MG63 (cell line): ENCODE measurements at regions not wholly inside any gene's neighbourhood (a gene's known extent, or its start where the extent isn't known, plus 50 kb on each side); places are given as distances from the start of the nearest gene placed in this dataset.
"Not testable (repeated sequence)": the region's sequence is repeated elsewhere in the genome, so short reads cannot be mapped to it uniquely, and the experiment has no call there.

Experiments
- DNase-seq: peaks from one replicate; pipeline ENCODE4 v3.0.0-alpha.2; 2020
- H3K27me3 ChIP-seq: fragments of 250-450 bp; sonication (Bioruptor Pico); 2 replicates; pipeline ENCODE4 v1.5.1; 2020; ENCODE audit warnings: mild to moderate bottlenecking, moderate library complexity
- H3K36me3 ChIP-seq: fragments of 250-450 bp; sonication (Bioruptor Pico); 2 replicates; pipeline ENCODE4 v1.5.1; 2020; ENCODE audit warnings: mild to moderate bottlenecking, moderate library complexity
- H3K4me3 ChIP-seq: fragments of 250-450 bp; sonication (Bioruptor Pico); 2 replicates; pipeline ENCODE4 v1.5.1; 2020; ENCODE audit warnings: mild to moderate bottlenecking, moderate library complexity
- H3K9me3 ChIP-seq: fragments of 250-450 bp; sonication (Bioruptor Pico); 2 replicates; pipeline ENCODE4 v1.5.1; 2020; ENCODE audit warnings: mild to moderate bottlenecking, moderate library complexity

DNA sequence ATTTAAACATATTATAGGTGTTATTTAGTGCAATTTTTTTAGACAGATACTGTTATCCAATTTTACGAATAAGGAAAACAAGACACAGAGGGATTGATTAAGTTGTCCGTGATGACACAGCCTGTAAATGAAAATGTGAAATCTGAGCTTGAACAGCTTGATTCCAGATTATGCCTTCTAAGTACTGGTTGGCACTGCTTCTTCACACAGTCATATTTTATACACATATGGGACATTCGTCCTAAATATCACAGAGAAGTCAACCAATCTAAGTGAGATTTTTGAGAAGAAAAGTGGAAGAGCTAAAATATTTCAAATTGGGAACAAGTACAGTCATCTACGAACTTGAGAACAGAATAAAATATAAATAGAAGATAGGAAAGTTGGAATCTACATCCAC lies 756.3 kb downstream of the BCKDHB start:
- no peak for DNase-seq
- no peak overlapping the region for H3K4me3 ChIP-seq

DNA sequence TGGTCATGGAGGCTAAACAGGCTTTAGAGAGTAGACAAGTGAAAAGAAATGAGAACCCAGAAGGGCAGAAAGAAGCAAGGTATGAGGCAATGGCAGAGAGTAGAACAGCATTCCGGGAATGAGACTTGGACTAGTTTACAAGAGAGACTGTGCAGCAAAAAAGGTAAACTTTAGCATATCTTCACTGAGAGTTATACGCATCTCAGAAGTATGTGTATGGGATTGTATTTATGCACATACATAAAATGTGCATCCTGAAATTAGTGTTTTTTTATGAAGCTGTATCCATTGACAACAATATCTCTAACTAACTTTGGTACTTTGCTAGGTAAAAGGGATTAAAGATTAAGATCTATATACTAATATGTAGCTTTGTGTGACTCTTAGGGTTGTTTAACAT lies 753.6 kb downstream of the BCKDHB start:
- peaks cover 3% of the 10 kb centered on the region for H3K9me3 ChIP-seq
- DNase-seq: no peak
- no peaks in the 10 kb centered on the region for H3K36me3 ChIP-seq
- no peak overlapping the region for H3K4me3 ChIP-seq
- no peaks in the 10 kb centered on the region for H3K27me3 ChIP-seq

More for the DNA sequence above, 756.3 kb downstream of the BCKDHB start:
- Histone ChIP-seq H3K9me3 (no peaks in the 10 kb centered on the region), H3K36me3 (no peaks in the 10 kb centered on the region), H3K27me3 (no peaks in the 10 kb centered on the region)

DNA sequence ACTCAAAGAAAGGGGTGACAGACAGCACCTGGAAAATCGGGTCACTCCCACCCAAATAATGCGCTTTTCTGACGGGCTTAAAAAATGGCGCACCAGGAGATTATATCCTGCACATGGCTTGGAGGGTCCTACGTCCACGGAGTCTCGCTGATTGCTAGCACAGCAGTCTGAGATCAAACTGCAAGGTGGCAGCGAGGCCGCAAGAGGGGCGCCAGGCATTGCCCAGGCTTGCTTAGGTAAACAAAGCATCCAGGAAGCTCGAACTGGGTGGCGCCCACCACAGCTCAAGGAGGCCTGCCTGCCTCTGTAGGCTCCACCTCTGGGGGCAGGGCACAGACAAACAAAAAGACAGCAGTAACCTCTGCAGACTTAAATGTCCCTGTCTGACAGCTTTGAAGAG lies 741.5 kb downstream of the BCKDHB start:
- H3K36me3 ChIP-seq, H3K4me3 ChIP-seq, DNase-seq, H3K27me3 ChIP-seq, H3K9me3 ChIP-seq: not testable (repeated sequence)

DNA sequence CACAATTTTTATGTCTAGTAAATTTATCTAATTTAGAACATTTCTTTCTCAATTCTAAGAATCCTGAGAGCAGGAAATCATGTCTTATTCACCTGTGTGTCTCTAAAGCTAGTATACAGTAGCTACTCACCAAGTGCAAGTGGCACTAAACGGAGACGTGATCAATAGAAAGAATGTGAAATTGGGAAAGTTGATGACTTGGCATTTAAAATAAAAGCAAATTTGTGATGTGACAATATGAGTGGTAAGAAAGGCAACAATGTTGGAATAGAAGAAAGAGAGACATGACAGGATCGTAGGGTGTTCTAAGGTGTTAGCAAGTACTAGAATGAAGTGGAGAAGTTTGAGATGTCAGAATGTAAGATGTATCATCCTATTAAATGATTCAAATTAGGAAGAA lies 725.9 kb downstream of the BCKDHB start:
- Histone ChIP-seq H3K36me3 (no peaks in the 10 kb centered on the region), H3K9me3 (no peaks in the 10 kb centered on the region), H3K4me3 (no peak overlapping the region), H3K27me3 (no peaks in the 10 kb centered on the region)
- DNase-seq: no peak

DNA sequence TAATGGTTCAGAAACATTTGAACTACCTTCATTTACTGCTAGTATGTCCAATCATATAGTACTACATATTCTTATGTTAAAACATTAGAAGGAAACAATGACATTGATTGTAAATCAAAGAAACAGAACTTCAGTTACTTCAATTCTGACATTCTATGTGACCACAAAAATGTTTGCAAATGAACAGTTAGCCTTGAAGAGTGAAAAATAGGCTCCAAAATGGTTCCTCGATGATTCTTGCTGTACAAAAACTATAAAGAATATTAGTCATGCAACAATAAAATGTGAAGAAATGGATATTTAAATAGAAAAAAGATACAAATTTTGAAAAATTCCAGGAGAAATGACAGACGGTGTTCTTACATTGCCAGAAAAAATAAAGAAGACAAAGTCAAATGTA lies 686.9 kb downstream of the BCKDHB start:
- H3K4me3 ChIP-seq: no peak overlapping the region
- no peaks in the 10 kb centered on the region for H3K27me3 ChIP-seq
- no peak for DNase-seq
- H3K9me3 ChIP-seq: no peaks in the 10 kb centered on the region; the same call in none of the 2 replicates
- H3K36me3 ChIP-seq: no peaks in the 10 kb centered on the region

DNA sequence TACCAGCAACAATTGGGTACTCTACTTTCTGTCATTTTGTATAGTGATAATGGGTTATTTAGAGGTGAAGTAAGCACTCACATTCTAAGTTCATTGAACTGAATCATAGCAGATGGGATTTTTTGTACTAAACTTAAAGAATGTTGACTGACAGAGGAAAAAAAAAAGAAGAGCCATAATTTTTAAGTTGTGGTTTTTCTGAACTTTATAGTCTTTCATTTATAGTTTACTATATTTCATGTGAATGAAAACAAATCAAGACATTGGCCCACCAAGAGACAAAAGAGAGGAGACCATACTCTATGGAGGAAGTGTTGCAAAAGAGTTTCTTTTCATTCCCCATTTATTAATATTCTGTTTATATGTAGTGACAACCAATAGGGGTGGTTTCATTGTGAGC lies 685.7 kb downstream of the BCKDHB start:
- Histone ChIP-seq H3K36me3 (no peaks in the 10 kb centered on the region), H3K9me3 (no peaks in the 10 kb centered on the region; the same call in none of the 2 replicates), H3K27me3 (no peaks in the 10 kb centered on the region), H3K4me3 (no peak overlapping the region)
- DNase-seq: no peak

DNA sequence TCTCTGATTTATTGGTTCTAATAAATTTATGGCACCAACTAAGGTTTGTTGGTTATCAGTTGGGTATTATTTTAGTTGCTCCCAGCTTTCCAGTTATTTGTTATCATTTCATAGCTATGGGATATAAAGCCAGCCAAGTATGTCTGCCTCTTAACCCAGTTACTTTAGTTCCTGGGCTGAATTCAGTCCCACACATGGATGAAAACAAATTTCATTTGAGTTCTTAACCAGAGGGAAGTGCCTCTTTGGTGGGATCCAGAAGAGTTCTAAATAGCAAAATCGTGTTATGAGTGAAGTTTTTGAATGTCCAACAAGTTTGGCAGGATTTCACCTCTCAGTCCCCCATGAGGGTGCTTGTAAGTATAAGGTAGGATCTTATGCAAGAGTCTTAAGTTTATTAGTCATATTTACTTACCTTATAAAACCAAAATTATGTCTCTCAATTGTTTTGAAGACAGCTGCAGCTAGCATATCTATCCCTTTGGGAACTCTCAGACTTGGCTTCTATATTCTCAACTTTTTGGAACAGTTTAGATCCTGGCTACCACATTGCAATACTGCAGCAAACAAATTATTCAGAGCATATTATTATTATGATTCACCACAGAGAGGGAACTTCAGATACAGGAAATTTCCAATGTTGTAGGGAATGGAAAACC lies 683.6 kb downstream of the BCKDHB start:
- H3K9me3 ChIP-seq: no peaks in the 10 kb centered on the region; the same call in none of the 2 replicates
- DNase-seq: no peak
- no peaks in the 10 kb centered on the region for H3K27me3 ChIP-seq
- H3K4me3 ChIP-seq: no peak overlapping the region
- no peaks in the 10 kb centered on the region for H3K36me3 ChIP-seq

DNA sequence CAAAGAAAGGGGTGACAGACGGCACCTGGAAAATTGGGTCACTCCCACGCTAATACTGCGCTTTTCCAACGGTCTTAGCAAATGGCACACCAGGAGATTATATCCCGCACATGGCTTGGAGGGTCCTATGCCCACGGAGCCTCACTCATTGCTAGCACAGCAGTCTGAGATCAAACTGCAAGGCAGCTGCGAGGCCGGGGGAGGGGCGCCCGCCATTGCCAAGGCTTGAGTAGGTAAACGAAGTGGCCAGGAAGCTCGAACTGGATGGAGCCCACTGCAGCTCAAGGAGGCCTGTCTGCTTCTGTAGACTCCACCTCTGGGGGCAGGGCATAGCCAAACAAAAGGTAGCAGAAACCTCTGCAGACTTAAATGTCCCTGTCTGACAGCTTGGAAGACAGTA lies 676.8 kb downstream of the BCKDHB start:
- not testable (repeated sequence) for H3K36me3 ChIP-seq, H3K4me3 ChIP-seq, H3K27me3 ChIP-seq, DNase-seq, H3K9me3 ChIP-seq

DNA sequence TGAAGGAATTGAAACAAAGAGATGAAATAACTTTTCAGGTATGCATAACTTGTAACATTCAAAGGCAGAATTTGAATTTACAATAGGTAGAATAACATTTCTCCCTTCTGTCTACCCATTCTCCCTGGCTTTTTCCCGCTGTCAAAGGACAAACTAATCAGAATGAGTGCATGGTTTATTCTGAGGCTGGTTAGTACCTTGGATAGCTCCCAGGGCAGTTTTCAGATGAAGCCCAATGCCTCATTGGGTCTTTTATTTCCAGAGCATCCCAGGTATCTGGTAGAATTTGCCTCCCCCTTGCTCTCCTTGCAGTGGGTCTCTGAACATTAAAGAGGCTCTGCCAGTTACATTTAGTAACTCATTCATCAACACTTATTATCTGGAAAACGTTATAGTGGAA lies 665.5 kb downstream of the BCKDHB start:
- no peak for DNase-seq
- H3K4me3 ChIP-seq: no peak overlapping the region
- peaks cover 5% of the 10 kb centered on the region for H3K9me3 ChIP-seq
- H3K27me3 ChIP-seq: no peaks in the 10 kb centered on the region
- H3K36me3 ChIP-seq: no peaks in the 10 kb centered on the region

DNA sequence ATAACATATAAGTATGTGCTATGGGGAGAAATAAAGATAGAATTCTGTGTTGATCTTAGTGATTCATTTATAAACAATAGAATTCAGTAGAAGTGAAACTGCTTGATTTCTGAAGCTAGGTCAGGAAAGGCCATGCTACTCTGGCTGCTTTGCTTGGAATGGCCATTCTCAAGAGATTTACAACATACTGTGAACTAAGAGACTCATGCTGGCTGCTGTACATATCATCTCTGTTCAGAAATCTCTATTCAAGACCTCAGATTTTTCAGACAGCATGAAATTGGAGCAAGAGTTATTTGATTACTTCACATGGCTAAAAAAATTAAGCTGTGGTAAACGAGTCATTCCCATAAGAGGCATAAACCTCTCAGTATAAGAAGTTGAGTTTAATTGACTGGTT lies 662.6 kb downstream of the BCKDHB start:
- Histone ChIP-seq H3K4me3 (no peak overlapping the region), H3K27me3 (no peaks in the 10 kb centered on the region), H3K36me3 (no peaks in the 10 kb centered on the region), H3K9me3 (peaks cover 5% of the 10 kb centered on the region)
- DNase-seq: peak; percentile 59

DNA sequence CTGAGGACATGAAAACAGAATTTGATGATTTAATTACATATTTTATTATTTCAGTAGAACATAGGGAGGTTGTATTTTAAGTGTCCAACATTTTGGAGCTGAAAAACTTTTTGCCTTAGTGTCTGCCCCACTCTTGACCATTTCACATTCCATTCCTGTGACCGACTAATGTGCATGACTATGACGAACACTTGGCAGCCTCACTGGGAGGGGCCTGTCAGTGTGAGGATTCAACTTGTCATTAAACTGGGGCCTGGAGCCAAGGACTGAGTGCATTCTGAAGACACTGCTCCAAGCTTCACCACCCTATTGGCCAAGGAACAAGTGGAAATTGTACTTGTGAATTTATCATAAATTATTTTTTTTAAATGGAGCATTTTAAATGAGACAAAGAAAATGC lies 661.3 kb downstream of the BCKDHB start:
- H3K9me3 ChIP-seq: peaks cover 5% of the 10 kb centered on the region

DNA sequence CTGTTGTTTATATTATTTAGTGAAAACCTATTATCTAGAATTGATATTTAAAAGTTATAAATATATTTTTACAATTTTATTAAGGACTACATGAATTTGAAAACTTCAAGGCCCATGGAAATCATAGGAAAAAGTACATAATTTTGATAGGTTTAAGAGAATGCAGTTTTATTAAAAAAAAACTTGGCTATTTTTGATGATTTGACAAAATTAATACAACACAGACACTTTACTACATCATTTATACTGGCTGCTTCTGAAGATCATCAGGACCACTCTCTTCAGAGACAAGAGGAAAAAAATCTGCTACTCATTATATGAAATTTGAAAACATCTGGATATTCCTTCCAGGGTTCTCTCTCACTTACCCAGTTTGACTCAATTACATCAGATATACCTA lies 637.7 kb downstream of the BCKDHB start:
- H3K4me3 ChIP-seq: no peak overlapping the region
- no peaks in the 10 kb centered on the region for H3K36me3 ChIP-seq
- no peaks in the 10 kb centered on the region for H3K27me3 ChIP-seq
- H3K9me3 ChIP-seq: peaks cover 4% of the 10 kb centered on the region; the same call in 1 of the 2 replicates
- DNase-seq: no peak

More for the DNA sequence above, 661.3 kb downstream of the BCKDHB start:
- Histone ChIP-seq H3K27me3 (no peaks in the 10 kb centered on the region), H3K4me3 (no peak overlapping the region), H3K36me3 (no peaks in the 10 kb centered on the region)
- DNase-seq: peak; percentile 95

DNA sequence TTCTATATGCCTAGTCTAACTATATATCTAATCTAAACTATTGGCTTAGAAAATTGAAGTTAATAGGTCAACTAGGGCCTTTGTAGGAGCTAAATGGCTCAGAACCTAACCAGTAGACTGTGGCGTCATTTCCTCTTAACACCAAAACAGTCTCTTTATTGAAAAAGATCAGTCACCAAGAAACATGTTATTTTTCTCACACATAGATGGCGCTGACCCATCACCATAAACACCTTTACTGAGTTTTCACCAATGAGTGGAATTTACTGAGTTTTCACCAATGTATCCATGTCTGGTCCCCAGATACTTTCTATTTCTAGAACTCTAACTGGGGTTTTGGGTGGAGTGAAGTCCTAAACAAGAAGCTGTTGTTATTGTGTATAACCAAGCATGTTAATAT lies 636.0 kb downstream of the BCKDHB start:
- Histone ChIP-seq H3K36me3 (no peaks in the 10 kb centered on the region), H3K9me3 (peaks cover 4% of the 10 kb centered on the region; the same call in 1 of the 2 replicates), H3K4me3 (no peak overlapping the region), H3K27me3 (no peaks in the 10 kb centered on the region)
- no peak for DNase-seq

DNA sequence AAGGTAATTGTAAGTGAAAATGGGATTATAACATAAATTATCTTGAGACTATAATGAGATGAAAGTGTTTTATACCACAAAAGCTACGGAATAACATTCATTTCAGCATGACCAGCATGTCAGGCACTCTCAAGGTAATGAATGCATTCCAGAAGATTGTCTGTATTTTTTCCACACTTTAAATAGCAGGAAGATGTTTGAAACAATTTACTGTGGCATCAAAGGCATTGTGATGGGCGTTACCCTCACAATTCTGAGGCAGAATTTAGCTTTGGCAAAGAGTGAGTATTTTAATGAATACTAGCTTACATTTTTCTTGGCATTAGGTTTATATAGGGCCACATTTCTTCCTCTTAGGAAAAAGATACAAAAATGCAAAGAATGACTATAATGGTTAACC lies 627.2 kb downstream of the BCKDHB start:
- Histone ChIP-seq H3K27me3 (no peaks in the 10 kb centered on the region), H3K9me3 (no peaks in the 10 kb centered on the region), H3K4me3 (no peak overlapping the region), H3K36me3 (no peaks in the 10 kb centered on the region)
- no peak for DNase-seq

DNA sequence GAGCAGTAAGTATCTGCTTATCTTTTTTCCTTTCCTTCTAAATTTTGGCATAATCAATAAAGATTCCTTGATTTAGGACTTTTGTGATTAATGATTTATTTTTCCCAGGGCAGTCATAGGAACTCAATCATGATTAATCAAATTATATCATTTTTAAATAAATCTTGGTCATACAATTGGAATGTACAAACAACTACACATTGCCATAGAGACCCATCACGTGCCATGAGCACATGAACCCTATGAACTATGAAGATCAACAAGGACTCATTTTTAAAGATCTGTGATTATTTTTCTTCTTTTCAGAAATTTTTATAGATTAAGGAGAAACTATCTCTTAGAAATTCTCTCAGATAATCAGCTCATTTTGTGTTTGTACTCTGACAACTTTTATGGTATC lies 622.4 kb downstream of the BCKDHB start:
- H3K9me3 ChIP-seq: no peaks in the 10 kb centered on the region
- H3K27me3 ChIP-seq: no peaks in the 10 kb centered on the region
- DNase-seq: no peak
- H3K36me3 ChIP-seq: no peaks in the 10 kb centered on the region
- H3K4me3 ChIP-seq: no peak overlapping the region

DNA sequence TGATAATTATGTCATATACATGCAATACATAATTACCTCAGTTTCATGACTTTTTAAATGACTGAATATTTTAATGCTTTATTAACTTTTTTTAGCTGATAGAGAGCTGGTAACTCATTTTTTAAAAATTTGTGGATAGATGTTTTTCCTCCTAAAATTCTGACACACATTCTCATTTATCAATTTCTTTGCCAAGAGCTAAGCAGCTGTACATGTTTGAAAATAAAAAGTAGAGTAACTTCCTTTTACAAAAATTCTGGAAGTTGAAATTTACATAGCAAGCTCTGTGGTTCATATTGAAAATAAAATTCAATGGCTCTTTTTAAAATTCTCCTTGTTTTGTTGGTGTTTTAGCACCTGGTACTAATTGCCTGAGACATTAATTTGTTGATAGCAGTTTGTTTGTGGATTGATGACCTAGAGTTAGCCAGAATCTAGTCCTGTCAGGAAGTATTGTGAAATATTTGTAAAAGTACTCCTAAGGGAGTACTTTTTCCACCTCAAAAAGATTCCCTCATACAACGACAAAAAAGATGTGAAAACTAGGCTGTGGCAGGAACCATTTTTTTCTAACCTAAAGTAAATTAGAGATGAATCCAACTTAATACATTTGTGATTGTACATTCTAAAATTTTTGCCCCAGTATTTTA lies 621.8 kb downstream of the BCKDHB start:
- DNase-seq: no peak
- no peaks in the 10 kb centered on the region for H3K27me3 ChIP-seq
- H3K4me3 ChIP-seq: no peak overlapping the region
- no peaks in the 10 kb centered on the region for H3K9me3 ChIP-seq
- H3K36me3 ChIP-seq: no peaks in the 10 kb centered on the region

DNA sequence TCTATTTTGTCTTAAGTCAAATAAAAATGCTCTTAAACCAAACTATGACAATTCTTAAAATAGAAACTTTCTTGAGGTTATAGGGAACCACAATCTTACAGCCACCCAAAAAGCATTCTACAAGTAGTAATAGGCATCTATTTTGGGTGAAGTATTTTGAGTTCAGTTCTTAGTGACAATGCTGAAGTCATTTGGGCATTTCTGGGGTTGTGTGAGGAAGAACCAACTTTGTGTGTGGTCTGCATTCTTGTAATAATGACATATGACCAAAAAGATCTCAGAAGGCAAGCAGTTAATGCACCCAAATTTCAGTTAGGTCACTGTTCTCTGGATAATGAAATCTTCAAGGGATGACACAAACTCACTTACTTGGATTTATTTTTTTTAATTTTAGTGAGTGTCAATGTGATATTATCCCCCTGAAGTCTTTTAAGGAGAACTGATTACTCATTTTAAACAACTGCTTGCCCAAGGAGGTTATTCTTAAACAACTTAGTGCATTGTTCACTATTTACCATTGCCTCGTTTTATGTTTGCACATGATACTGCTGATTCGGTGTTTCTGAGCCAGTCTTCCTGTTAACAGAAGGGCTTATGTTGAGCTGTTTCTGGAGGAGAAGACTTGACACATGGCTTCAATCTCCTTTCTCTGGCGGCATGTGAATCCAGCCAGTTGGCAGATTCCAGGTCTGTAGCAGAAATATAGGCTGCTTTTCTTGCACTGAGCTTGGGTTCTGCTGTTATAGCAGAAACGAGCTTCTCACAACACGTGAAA lies 618.9 kb downstream of the BCKDHB start:
- H3K4me3 ChIP-seq: peak overlapping the region; percentile 37

DNA sequence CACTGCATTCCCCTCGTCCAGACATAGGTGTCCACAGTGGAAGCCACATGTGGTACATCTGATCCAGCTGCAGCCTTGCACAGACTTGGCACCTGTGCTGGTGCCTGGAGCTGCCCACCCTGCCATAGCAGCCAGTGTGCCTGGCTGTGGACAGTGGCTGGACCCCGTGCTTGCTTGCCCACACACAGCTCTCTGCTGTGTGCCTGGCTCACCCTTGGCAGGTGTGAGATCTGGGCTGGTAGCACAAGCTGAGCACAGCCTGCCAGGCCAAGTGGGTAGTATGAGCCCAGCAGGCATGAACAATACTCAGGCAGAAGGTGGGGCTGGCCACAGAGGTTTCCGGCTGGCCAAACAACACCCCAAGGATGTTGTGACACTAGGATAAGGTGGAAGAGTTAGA lies 614.4 kb downstream of the BCKDHB start:
- Histone ChIP-seq H3K9me3 (no peaks in the 10 kb centered on the region), H3K27me3 (no peaks in the 10 kb centered on the region), H3K4me3 (no peak overlapping the region), H3K36me3 (no peaks in the 10 kb centered on the region)
- no peak for DNase-seq

More for the DNA sequence above, 618.9 kb downstream of the BCKDHB start:
- no peaks in the 10 kb centered on the region for H3K9me3 ChIP-seq
- H3K27me3 ChIP-seq: no peaks in the 10 kb centered on the region
- no peak for DNase-seq
- no peaks in the 10 kb centered on the region for H3K36me3 ChIP-seq
